Vagina (tissue), 2 donors: ENCODE measurements at regions not wholly inside any gene's neighbourhood (a gene's known extent, or its start where the extent isn't known, plus 50 kb on each side); places are given as distances from the start of the nearest gene placed in this dataset.

Experiments used
- CTCF ChIP-seq, 3 experiments: fragments of 450-650 bp in 2 of 3; fragments of 200-600 bp in 1 of 3; sonication (generic) in 1 of 3; IDR thresholded peaks; one replicate each; pipeline ENCODE4 v1.5.1; 2017 to 2019; ENCODE audit warnings: antibody characterized with exemption in 3 of 3, mild to moderate bottlenecking in 2 of 3, moderate library complexity in 2 of 3
- POLR2A ChIP-seq, 2 donors: fragments of 450-650 bp; IDR thresholded peaks; one replicate each; pipeline ENCODE4 v1.6.1; 2017; ENCODE audit warnings: antibody characterized with exemption in 2 of 2, mild to moderate bottlenecking in 2 of 2, moderate library complexity in 2 of 2

- no peak for TF ChIP-seq POLR2A (IDR thresholded peaks at IDR 0.05)
- TF ChIP-seq CTCF (IDR thresholded peaks at IDR 0.05), result no peak
Measured at GRCh38 chr6:165929607-165930006, 238.0 kb downstream of the TBXT start.
